Left lung (tissue), 4 donors: ENCODE measurements at regions not wholly inside any gene's neighbourhood (a gene's known extent, or its start where the extent isn't known, plus 50 kb on each side); places are given as distances from the start of the nearest gene placed in this dataset.

Experiments used
- ATAC-seq: fragments of 200-7000 bp; cut with Tn5 transposase; one replicate; pipeline ENCODE4 v1.9.1; 2020; ENCODE audit warnings: moderate library complexity
- DNase-seq, 4 donors: peaks; one replicate each; pipeline ENCODE4 v3.0.0-alpha.2; 2013 to 2020
- H3K27ac ChIP-seq, 2 donors: fragments of 200-600 bp; sonication (generic) in 1 of 2; one replicate each; pipeline versions ENCODE4 v1.5.0 to v1.8.0; 2020 to 2021
- H3K27me3 ChIP-seq, 2 donors: fragments of 200-600 bp; sonication (generic) in 1 of 2; one replicate each; pipeline versions ENCODE4 v1.5.0 to v1.8.0; 2020 to 2021
- H3K36me3 ChIP-seq, 2 donors: fragments of 200-600 bp; sonication (generic) in 1 of 2; one replicate each; pipeline versions ENCODE4 v1.5.0 to v1.8.0; 2020 to 2021
- H3K4me1 ChIP-seq, 2 donors: fragments of 200-600 bp; one replicate each; pipeline ENCODE4 v1.8.0; 2021
- H3K4me3 ChIP-seq, 2 donors: fragments of 200-600 bp; sonication (generic) in 1 of 2; one replicate each; pipeline versions ENCODE4 v1.5.0 to v1.8.0; 2020 to 2021; ENCODE audit warnings: mild to moderate bottlenecking in 1 of 2
- H3K9me3 ChIP-seq, 2 donors: fragments of 200-600 bp; sonication (generic) in 1 of 2; one replicate each; pipeline versions ENCODE4 v1.5.0 to v1.8.0; 2020 to 2021
- intact Hi-C, 2 donors: fragments of 100-400 bp; cut with DNase I; formaldehyde crosslinking; loops; one replicate each; pipeline versions ENCODE4 v1.11.2 to v1.14.2; 2022
- TF ChIP-seq, protein P1 (sequence below), 2 donors: fragments of 200-600 bp; sonication (generic) in 1 of 2; IDR thresholded peaks; one replicate each; pipeline versions ENCODE4 v1.5.0 to v1.8.0; 2021; ENCODE audit warnings: antibody characterized with exemption in 2 of 2
- donor health status: DM: no; HTN: yes; CAD: no.
- donor health status: DM: no; HTN: no; CAD: no.

DNA sequence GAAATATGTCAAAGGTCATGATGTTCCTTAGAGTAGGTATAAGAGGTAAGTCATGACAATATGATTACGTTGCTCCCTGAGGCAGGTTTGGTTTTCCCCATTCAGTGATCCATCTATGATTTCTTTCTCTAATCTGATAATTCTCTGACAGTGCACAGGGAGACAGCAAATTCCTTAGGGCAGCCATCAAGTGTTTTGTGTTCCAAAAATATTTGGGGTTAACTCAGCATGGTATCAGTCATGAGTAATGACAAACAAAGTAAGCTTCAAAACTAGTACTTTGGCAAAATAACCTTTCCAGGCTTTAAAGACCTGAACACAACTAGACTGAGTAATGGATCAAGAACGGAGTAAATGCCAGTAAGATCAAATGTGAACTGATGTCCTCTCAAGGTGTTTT, 55.3 kb upstream of the SPATA31E1 start:
- TF ChIP-seq, protein P1, sequence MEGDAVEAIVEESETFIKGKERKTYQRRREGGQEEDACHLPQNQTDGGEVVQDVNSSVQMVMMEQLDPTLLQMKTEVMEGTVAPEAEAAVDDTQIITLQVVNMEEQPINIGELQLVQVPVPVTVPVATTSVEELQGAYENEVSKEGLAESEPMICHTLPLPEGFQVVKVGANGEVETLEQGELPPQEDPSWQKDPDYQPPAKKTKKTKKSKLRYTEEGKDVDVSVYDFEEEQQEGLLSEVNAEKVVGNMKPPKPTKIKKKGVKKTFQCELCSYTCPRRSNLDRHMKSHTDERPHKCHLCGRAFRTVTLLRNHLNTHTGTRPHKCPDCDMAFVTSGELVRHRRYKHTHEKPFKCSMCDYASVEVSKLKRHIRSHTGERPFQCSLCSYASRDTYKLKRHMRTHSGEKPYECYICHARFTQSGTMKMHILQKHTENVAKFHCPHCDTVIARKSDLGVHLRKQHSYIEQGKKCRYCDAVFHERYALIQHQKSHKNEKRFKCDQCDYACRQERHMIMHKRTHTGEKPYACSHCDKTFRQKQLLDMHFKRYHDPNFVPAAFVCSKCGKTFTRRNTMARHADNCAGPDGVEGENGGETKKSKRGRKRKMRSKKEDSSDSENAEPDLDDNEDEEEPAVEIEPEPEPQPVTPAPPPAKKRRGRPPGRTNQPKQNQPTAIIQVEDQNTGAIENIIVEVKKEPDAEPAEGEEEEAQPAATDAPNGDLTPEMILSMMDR (IDR thresholded peaks at IDR 0.05) = no peak
- Histone ChIP-seq H3K4me3 (no peak overlapping the region), H3K9me3 (no peaks in the 10 kb centered on the region), H3K36me3 (no peaks in the 10 kb centered on the region), H3K27ac (no peak overlapping the region), H3K4me1 (no peaks in the 10 kb centered on the region), H3K27me3 (peaks cover 0 to 10% of the 10 kb centered on the region in 2 donors)
- ATAC-seq (no peak), DNase-seq (no peak)
- intact Hi-C loops = no loop called here

DNA sequence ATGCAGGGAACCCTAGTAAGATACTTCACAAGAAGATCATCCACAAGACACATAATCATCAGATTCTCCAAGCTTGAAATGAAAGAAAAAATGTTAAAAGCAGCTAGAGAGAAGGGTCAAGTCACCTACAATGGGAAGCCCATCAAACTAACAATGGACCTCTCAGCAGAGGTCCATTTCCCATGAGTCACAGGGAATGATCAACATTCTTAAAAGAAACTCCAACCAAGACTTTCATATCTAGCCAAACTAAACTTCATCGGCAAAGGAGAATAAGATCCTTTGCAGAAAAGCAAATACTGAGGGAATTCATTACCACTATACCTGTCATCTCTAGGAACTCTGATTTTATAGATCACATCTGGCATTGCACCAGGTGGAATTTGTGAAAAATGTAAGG, 52.9 kb upstream of the SPATA31E1 start:
- Histone ChIP-seq H3K27ac (no peak overlapping the region), H3K4me1 (no peaks in the 10 kb centered on the region), H3K27me3 (peaks cover 0 to 17% of the 10 kb centered on the region in 2 donors), H3K4me3 (no peak overlapping the region), H3K36me3 (no peaks in the 10 kb centered on the region), H3K9me3 (no peaks in the 10 kb centered on the region)
- DNase-seq (no peak), ATAC-seq (no peak)
- intact Hi-C loops = no loop called here
- TF ChIP-seq, protein P1 (IDR thresholded peaks at IDR 0.05) = no peak

DNA sequence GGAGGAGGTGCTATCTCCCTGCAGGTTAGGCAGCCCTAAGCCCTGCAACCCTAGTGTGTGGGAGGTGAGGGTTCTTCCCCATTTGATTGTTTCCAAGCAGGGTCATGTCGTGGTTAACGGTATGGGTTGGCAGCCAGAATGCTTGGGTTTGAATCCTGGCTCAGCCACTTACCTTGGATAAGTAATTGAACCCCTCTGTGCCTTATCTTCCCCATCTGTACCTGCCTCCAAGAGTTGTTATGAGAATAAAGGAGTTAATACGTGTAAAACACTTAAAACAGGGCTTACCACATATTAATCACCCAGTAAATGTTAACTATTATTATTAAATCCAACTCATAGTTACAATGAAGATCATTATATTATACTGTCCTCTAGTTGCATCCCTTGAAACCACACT, 52.2 kb upstream of the SPATA31E1 start:
- Histone ChIP-seq H3K9me3 (no peaks in the 10 kb centered on the region), H3K27me3 (peaks cover 0 to 18% of the 10 kb centered on the region in 2 donors), H3K4me1 (no peaks in the 10 kb centered on the region), H3K4me3 (no peak overlapping the region), H3K36me3 (no peaks in the 10 kb centered on the region), H3K27ac (no peak overlapping the region)
- no peak for ATAC-seq
- TF ChIP-seq, protein P1 (IDR thresholded peaks at IDR 0.05) = no peak
- DNase-seq = no peak
- intact Hi-C loops = no loop called here

DNA sequence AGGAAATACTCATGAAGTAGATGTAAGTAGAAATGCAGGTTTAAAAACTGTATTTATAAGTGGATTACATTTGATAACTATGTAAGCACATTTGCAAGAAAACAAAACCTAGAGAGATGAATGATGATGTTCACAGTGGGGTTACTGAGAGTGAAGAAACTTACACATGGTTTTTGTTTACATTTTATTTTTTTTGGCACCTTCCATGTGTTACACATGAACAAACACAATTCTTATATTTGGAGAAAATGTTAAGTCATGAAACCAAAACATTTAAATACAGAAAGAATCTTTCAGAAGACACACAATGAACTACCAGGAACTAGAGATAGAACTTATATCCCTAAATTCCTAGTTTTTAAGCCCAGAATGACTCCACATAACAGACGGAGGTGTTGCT, 51.5 kb upstream of the SPATA31E1 start:
- H3K36me3 ChIP-seq = no peaks in the 10 kb centered on the region
- no peak overlapping the region for H3K4me3 ChIP-seq

More for the DNA sequence above, 51.5 kb upstream of the SPATA31E1 start:
- Histone ChIP-seq H3K9me3 (no peaks in the 10 kb centered on the region), H3K27ac (no peak overlapping the region), H3K27me3 (peaks cover 0 to 18% of the 10 kb centered on the region in 2 donors), H3K4me1 (no peaks in the 10 kb centered on the region)
- TF ChIP-seq, protein P1 (IDR thresholded peaks at IDR 0.05) = no peak
- DNase-seq (no peak), ATAC-seq (no peak)
- intact Hi-C loops = no loop called here
